ENCODE measurements at regions not wholly inside any gene's neighbourhood (a gene's known extent, or its start where the extent isn't known, plus 50 kb on each side); places are given as distances from the start of the nearest gene placed in this dataset.

DNA sequence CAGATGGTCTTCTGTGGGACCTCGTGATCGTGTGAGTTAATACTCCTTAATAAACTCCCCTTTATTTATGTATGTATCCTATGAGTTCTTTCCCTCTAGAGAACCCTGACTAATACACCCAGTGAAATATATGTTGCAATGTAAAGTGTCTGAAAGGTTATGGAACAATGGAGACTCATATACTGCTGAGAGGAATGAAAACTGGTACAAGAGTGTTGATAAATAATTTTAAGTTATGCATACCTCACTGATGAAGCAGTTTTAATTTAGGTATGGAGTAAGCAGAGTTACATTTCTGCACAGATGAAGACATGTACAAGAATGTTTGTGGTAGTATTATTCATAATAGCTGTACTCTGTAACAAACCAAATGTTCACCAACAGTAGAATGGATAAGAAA is 438.3 kb downstream of the TAF11L14 start:
- TF ChIP-seq, protein P1, sequence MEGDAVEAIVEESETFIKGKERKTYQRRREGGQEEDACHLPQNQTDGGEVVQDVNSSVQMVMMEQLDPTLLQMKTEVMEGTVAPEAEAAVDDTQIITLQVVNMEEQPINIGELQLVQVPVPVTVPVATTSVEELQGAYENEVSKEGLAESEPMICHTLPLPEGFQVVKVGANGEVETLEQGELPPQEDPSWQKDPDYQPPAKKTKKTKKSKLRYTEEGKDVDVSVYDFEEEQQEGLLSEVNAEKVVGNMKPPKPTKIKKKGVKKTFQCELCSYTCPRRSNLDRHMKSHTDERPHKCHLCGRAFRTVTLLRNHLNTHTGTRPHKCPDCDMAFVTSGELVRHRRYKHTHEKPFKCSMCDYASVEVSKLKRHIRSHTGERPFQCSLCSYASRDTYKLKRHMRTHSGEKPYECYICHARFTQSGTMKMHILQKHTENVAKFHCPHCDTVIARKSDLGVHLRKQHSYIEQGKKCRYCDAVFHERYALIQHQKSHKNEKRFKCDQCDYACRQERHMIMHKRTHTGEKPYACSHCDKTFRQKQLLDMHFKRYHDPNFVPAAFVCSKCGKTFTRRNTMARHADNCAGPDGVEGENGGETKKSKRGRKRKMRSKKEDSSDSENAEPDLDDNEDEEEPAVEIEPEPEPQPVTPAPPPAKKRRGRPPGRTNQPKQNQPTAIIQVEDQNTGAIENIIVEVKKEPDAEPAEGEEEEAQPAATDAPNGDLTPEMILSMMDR (IDR thresholded peaks at IDR 0.05; ENCODE audit: low read depth, low read length, poor library complexity, severe bottlenecking) = no peak
- no peak for TF ChIP-seq EZH2phosphoT487 (IDR thresholded peaks at IDR 0.05; ENCODE audit: borderline replicate concordance, low read length)
